ENCODE measurements at regions not wholly inside any gene's neighbourhood (a gene's known extent, or its start where the extent isn't known, plus 50 kb on each side); places are given as distances from the start of the nearest gene placed in this dataset.

GRCh38 chr12:19957308-19958125, 410.8 kb upstream of the PDE3A start:
- DNase-seq (ENCODE audit: insufficient read length) (no peak), FAIRE-seq (no peak)
- TF ChIP-seq TAF1 (IDR thresholded peaks at IDR 0.05; ENCODE audit: borderline replicate concordance, low read depth, low read length): no peak

- TF ChIP-seq POLR2A (IDR thresholded peaks at IDR 0.05; ENCODE audit: low read depth, low read length) (no peak), TAF1 (IDR thresholded peaks at IDR 0.05; ENCODE audit: borderline replicate concordance, low read depth, low read length) (no peak), POLR2AphosphoS5 (IDR thresholded peaks at IDR 0.05; ENCODE audit: low read depth, low read length) (no peak)
- FAIRE-seq (no peak), DNase-seq (ENCODE audit: insufficient read length) (no peak)
Measured at GRCh38 chr12:19958389-19958788, 409.9 kb upstream of the PDE3A start.

- no peak for FAIRE-seq
- TF ChIP-seq POLR2AphosphoS5 (IDR thresholded peaks at IDR 0.05; ENCODE audit: low read depth, low read length): no peak
- no peak for TF ChIP-seq TAF1 (IDR thresholded peaks at IDR 0.05; ENCODE audit: borderline replicate concordance, low read depth, low read length)
- TF ChIP-seq POLR2A (IDR thresholded peaks at IDR 0.05; ENCODE audit: low read depth, low read length): no peak
- no peak for DNase-seq (ENCODE audit: insufficient read length)
Measured at GRCh38 chr12:19959353-19959752, 409.0 kb upstream of the PDE3A start.

DNA sequence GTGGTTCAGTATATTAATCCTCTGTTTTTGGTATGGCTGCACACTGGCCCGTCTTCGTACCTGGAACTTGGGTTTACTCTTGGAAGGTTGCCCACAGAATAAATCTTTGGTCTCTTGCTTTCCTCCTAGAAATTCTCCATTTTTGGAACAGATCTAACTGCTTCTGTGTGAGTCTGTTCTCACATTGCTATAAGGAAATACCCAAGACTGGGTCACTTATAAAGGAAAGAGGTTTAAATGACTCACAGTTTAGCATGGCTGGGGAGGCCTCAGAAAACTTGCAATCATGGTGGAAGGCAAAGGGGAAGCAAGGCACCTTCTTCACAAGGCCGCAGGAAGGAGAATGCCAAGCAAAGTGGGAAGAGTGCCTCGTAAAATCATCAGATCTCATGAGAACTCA, 407.8 kb upstream of the PDE3A start:
- FAIRE-seq: no peak
- TF ChIP-seq POLR2A (IDR thresholded peaks at IDR 0.05; ENCODE audit: low read depth, low read length): no peak
- TF ChIP-seq TAF1 (IDR thresholded peaks at IDR 0.05; ENCODE audit: borderline replicate concordance, low read depth, low read length): no peak
- no peak for TF ChIP-seq POLR2AphosphoS5 (IDR thresholded peaks at IDR 0.05; ENCODE audit: low read depth, low read length)

GRCh38 chr12:19962192-19962591, 406.1 kb upstream of the PDE3A start:
- FAIRE-seq (no peak), DNase-seq (ENCODE audit: insufficient read length) (no peak)
- TF ChIP-seq POLR2AphosphoS5 (IDR thresholded peaks at IDR 0.05; ENCODE audit: low read depth, low read length): no peak
- TF ChIP-seq POLR2A (IDR thresholded peaks at IDR 0.05; ENCODE audit: low read depth, low read length): no peak

More for the DNA sequence above, 407.8 kb upstream of the PDE3A start:
- DNase-seq (ENCODE audit: insufficient read length): no peak

DNA sequence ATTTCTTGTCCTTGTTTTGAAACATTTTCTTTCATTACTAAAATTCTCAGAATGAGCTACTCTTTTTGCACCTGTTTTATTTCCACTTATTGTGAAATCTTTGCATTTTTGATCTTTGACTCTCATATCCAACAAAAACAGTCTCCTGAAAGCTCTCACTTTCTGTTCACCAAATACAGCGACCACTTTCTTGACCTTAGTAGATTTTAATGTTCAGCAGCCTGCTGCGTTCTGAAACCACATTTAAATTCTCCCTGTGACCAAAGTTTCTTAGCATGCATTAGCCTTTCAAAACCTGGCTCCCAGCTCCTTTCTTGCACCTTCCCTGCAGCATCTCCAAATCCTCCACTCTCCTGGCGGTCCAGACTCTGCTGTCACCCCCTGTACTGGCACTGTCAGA, 404.4 kb upstream of the PDE3A start:
- TF ChIP-seq POLR2A (IDR thresholded peaks at IDR 0.05; ENCODE audit: low read depth, low read length) (no peak), TAF1 (IDR thresholded peaks at IDR 0.05; ENCODE audit: borderline replicate concordance, low read depth, low read length) (no peak), POLR2AphosphoS5 (IDR thresholded peaks at IDR 0.05; ENCODE audit: low read depth, low read length) (no peak)
- DNase-seq (ENCODE audit: insufficient read length) (no peak), FAIRE-seq (no peak)

- TF ChIP-seq POLR2AphosphoS5 (IDR thresholded peaks at IDR 0.05; ENCODE audit: low read depth, low read length) (no peak), TAF1 (IDR thresholded peaks at IDR 0.05; ENCODE audit: borderline replicate concordance, low read depth, low read length) (no peak)
- FAIRE-seq (no peak), DNase-seq (ENCODE audit: insufficient read length) (no peak)
Measured at GRCh38 chr12:19964549-19964948, 403.8 kb upstream of the PDE3A start.

GRCh38 chr12:19965196-19966038, 402.9 kb upstream of the PDE3A start:
- DNase-seq (ENCODE audit: insufficient read length): no peak
- FAIRE-seq: no peak
- no peak for TF ChIP-seq POLR2A (IDR thresholded peaks at IDR 0.05; ENCODE audit: low read depth, low read length)
- no peak for TF ChIP-seq POLR2AphosphoS5 (IDR thresholded peaks at IDR 0.05; ENCODE audit: low read depth, low read length)
- TF ChIP-seq TAF1 (IDR thresholded peaks at IDR 0.05; ENCODE audit: borderline replicate concordance, low read depth, low read length): no peak

DNA sequence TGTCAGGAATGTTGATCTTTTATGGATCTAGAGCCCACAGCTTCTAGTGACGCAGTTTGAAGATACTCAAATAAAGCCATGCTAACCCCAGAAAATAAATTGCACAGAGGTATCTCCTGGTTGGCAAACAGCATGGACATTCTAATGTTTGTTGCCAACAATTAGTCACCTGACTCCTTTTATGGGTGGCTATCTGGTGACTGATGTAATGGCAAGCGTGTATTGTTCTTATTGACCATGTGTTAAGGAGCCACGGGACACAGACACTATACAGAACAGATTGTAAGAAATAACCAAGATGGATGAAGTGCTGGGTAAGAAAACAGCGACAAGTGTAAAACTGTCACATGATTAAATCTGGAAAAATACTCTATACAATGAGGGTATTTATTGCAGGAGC, 401.3 kb upstream of the PDE3A start:
- FAIRE-seq: no peak
- DNase-seq (ENCODE audit: insufficient read length): no peak
- no peak for TF ChIP-seq TAF1 (IDR thresholded peaks at IDR 0.05; ENCODE audit: borderline replicate concordance, low read depth, low read length)
- no peak for TF ChIP-seq POLR2A (IDR thresholded peaks at IDR 0.05; ENCODE audit: low read depth, low read length)
- no peak for TF ChIP-seq POLR2AphosphoS5 (IDR thresholded peaks at IDR 0.05; ENCODE audit: low read depth, low read length)

DNA sequence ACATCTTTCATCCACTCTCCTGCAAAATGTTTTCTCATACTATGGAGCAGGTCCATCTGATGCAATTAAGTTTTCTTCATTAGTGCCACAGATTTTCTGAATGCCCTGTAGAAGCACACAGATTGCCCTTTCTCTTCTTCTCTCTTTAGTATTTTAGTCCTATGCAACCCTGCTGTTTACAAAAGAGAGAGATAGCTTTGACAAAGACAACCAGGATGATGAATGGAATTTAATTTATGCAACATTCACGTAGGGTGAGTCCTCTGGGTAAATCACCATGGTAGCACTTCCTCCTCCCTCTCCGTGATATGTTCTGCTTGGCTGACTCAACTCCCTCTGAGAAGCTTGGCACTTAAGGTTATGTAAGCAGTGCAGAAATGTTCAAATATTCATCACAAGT, 400.9 kb upstream of the PDE3A start:
- DNase-seq (ENCODE audit: insufficient read length): no peak
- TF ChIP-seq POLR2A (IDR thresholded peaks at IDR 0.05; ENCODE audit: low read depth, low read length) (no peak), POLR2AphosphoS5 (IDR thresholded peaks at IDR 0.05; ENCODE audit: low read depth, low read length) (no peak), TAF1 (IDR thresholded peaks at IDR 0.05; ENCODE audit: borderline replicate concordance, low read depth, low read length) (no peak)
- FAIRE-seq: no peak

- DNase-seq (ENCODE audit: insufficient read length) (no peak), FAIRE-seq (no peak)
- no peak for TF ChIP-seq POLR2AphosphoS5 (IDR thresholded peaks at IDR 0.05; ENCODE audit: low read depth, low read length)
- no peak for TF ChIP-seq POLR2A (IDR thresholded peaks at IDR 0.05; ENCODE audit: low read depth, low read length)
- TF ChIP-seq TAF1 (IDR thresholded peaks at IDR 0.05; ENCODE audit: borderline replicate concordance, low read depth, low read length): no peak
Measured at GRCh38 chr12:19970116-19970515, 398.2 kb upstream of the PDE3A start.

DNA sequence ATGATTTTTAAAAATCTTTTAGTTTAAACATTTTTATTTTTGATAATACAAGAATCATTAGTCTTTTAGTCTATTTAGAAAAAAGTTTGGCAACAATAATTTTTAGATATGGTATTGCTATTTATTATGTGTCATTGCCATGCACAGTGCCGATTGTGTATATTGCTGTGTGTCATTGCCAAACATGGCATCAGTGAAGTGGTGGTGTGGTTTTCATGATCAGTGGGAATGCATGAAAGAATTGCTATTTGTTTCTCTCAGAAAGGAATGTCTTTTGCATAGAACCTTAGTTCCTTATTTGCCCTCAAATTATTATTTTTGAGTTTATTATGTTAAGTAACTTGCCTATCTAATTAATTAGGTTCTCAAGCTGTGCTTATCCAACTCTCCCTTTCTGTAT, 397.5 kb upstream of the PDE3A start:
- FAIRE-seq (no peak), DNase-seq (ENCODE audit: insufficient read length) (no peak)
- TF ChIP-seq POLR2AphosphoS5 (IDR thresholded peaks at IDR 0.05; ENCODE audit: low read depth, low read length) (no peak), TAF1 (IDR thresholded peaks at IDR 0.05; ENCODE audit: borderline replicate concordance, low read depth, low read length) (no peak), POLR2A (IDR thresholded peaks at IDR 0.05; ENCODE audit: low read depth, low read length) (no peak)

Measured in GM12892 (cell line).